ENCODE measurements at regions not wholly inside any gene's neighbourhood (a gene's known extent, or its start where the extent isn't known, plus 50 kb on each side); places are given as distances from the start of the nearest gene placed in this dataset.

- H3K9me2 ChIP-seq (replicated peaks; ENCODE audit: insufficient read depth, low read length), result no peaks in the 10 kb centered on the region
- H3K4me3 ChIP-seq (ENCODE audit: low read length), result no peak overlapping the region
- H3K4me1 ChIP-seq (ENCODE audit: low read length), result no peaks in the 10 kb centered on the region
- no peaks in the 10 kb centered on the region for H3F3A ChIP-seq (ENCODE audit: insufficient read depth, low read length)
- H2AFZ ChIP-seq (ENCODE audit: low read length), result no peak overlapping the region
- TF ChIP-seq EZH2 (optimal IDR thresholded peaks at IDR 0.05; ENCODE audit: low read depth, low read length), result no peak
- no peak for TF ChIP-seq CTCF (IDR thresholded peaks at IDR 0.05; ENCODE audit: low read length)
- TF ChIP-seq EZH2phosphoT487 (IDR thresholded peaks at IDR 0.05; ENCODE audit: low read length), result no peak
- H3K9me3 ChIP-seq (replicated peaks; ENCODE audit: insufficient read depth, low read length), result no peaks in the 10 kb centered on the region
- no peak overlapping the region for H3K27ac ChIP-seq (ENCODE audit: low read length)
- DNase-seq, result no peak
- no peaks in the 10 kb centered on the region for H3K27me3 ChIP-seq (replicated peaks; ENCODE audit: insufficient read depth, low read length)
- H3K36me3 ChIP-seq (replicated peaks; ENCODE audit: insufficient read depth, low read length), result no peaks in the 10 kb centered on the region
- H3K9ac ChIP-seq (ENCODE audit: low read length), result no peak overlapping the region
- no peaks in the 10 kb centered on the region for H3K79me2 ChIP-seq (ENCODE audit: low read length)
- no peaks in the 10 kb centered on the region for H4K20me1 ChIP-seq (ENCODE audit: insufficient read depth, low read length)
- H3K4me2 ChIP-seq (ENCODE audit: low read depth, low read length), result no peak overlapping the region
These were observed 2890.6 kb downstream of the PCDH9 start for GRCh38 chr13:64339373-64340063.

GRCh38 chr13:64338671-64339070, 2891.5 kb downstream of the PCDH9 start:
- no peak overlapping the region for H3K4me3 ChIP-seq (ENCODE audit: low read length)
- H3K4me2 ChIP-seq (ENCODE audit: low read depth, low read length), result no peak overlapping the region
- no peaks in the 10 kb centered on the region for H3K4me1 ChIP-seq (ENCODE audit: low read length)
- H3F3A ChIP-seq (ENCODE audit: insufficient read depth, low read length), result no peaks in the 10 kb centered on the region
- TF ChIP-seq CTCF (IDR thresholded peaks at IDR 0.05; ENCODE audit: low read length) (no peak), EZH2 (optimal IDR thresholded peaks at IDR 0.05; ENCODE audit: low read depth, low read length) (no peak), EZH2phosphoT487 (IDR thresholded peaks at IDR 0.05; ENCODE audit: low read length) (no peak)
- no peaks in the 10 kb centered on the region for H3K79me2 ChIP-seq (ENCODE audit: low read length)
- no peaks in the 10 kb centered on the region for H3K27me3 ChIP-seq (replicated peaks; ENCODE audit: insufficient read depth, low read length)
- no peaks in the 10 kb centered on the region for H3K36me3 ChIP-seq (replicated peaks; ENCODE audit: insufficient read depth, low read length)
- DNase-seq, result no peak
- no peak overlapping the region for H3K9ac ChIP-seq (ENCODE audit: low read length)
- no peak overlapping the region for H2AFZ ChIP-seq (ENCODE audit: low read length)
- no peak overlapping the region for H3K27ac ChIP-seq (ENCODE audit: low read length)
- no peaks in the 10 kb centered on the region for H4K20me1 ChIP-seq (ENCODE audit: insufficient read depth, low read length)
- no peaks in the 10 kb centered on the region for H3K9me2 ChIP-seq (replicated peaks; ENCODE audit: insufficient read depth, low read length)
- no peaks in the 10 kb centered on the region for H3K9me3 ChIP-seq (replicated peaks; ENCODE audit: insufficient read depth, low read length)

GRCh38 chr13:64333888-64334287, 2896.2 kb downstream of the PCDH9 start:
- Histone ChIP-seq H4K20me1 (ENCODE audit: insufficient read depth, low read length) (no peaks in the 10 kb centered on the region), H3K9ac (ENCODE audit: low read length) (no peak overlapping the region), H3K27me3 (replicated peaks; ENCODE audit: insufficient read depth, low read length) (no peaks in the 10 kb centered on the region), H3K4me2 (ENCODE audit: low read depth, low read length) (no peak overlapping the region), H3K4me3 (ENCODE audit: low read length) (no peak overlapping the region), H3K9me2 (replicated peaks; ENCODE audit: insufficient read depth, low read length) (no peaks in the 10 kb centered on the region), H3F3A (ENCODE audit: insufficient read depth, low read length) (no peaks in the 10 kb centered on the region), H3K27ac (ENCODE audit: low read length) (no peak overlapping the region), H3K36me3 (replicated peaks; ENCODE audit: insufficient read depth, low read length) (no peaks in the 10 kb centered on the region), H3K79me2 (ENCODE audit: low read length) (no peaks in the 10 kb centered on the region), H3K4me1 (ENCODE audit: low read length) (no peaks in the 10 kb centered on the region), H3K9me3 (replicated peaks; ENCODE audit: insufficient read depth, low read length) (no peaks in the 10 kb centered on the region), H2AFZ (ENCODE audit: low read length) (no peak overlapping the region)
- TF ChIP-seq EZH2 (optimal IDR thresholded peaks at IDR 0.05; ENCODE audit: low read depth, low read length), result no peak
- DNase-seq, result no peak

- Histone ChIP-seq H3K27ac (ENCODE audit: low read length) (no peak overlapping the region), H3K27me3 (replicated peaks; ENCODE audit: insufficient read depth, low read length) (no peaks in the 10 kb centered on the region), H2AFZ (ENCODE audit: low read length) (no peak overlapping the region), H3K4me1 (ENCODE audit: low read length) (no peaks in the 10 kb centered on the region), H3F3A (ENCODE audit: insufficient read depth, low read length) (no peaks in the 10 kb centered on the region), H4K20me1 (ENCODE audit: insufficient read depth, low read length) (no peaks in the 10 kb centered on the region), H3K9me3 (replicated peaks; ENCODE audit: insufficient read depth, low read length) (no peaks in the 10 kb centered on the region), H3K4me2 (ENCODE audit: low read depth, low read length) (no peak overlapping the region), H3K4me3 (ENCODE audit: low read length) (no peak overlapping the region), H3K36me3 (replicated peaks; ENCODE audit: insufficient read depth, low read length) (no peaks in the 10 kb centered on the region), H3K9ac (ENCODE audit: low read length) (no peak overlapping the region), H3K79me2 (ENCODE audit: low read length) (no peaks in the 10 kb centered on the region), H3K9me2 (replicated peaks; ENCODE audit: insufficient read depth, low read length) (no peaks in the 10 kb centered on the region)
- no peak for TF ChIP-seq CTCF (IDR thresholded peaks at IDR 0.05; ENCODE audit: low read length)
- no peak for TF ChIP-seq EZH2phosphoT487 (IDR thresholded peaks at IDR 0.05; ENCODE audit: low read length)
- TF ChIP-seq EZH2 (optimal IDR thresholded peaks at IDR 0.05; ENCODE audit: low read depth, low read length), result no peak
- no peak for DNase-seq
These were observed 2898.1 kb downstream of the PCDH9 start for GRCh38 chr13:64332048-64332447.

All from MM.1S (cell line).